ENCODE measurements at regions not wholly inside any gene's neighbourhood (a gene's known extent, or its start where the extent isn't known, plus 50 kb on each side); places are given as distances from the start of the nearest gene placed in this dataset.

- Histone ChIP-seq H3K4me2 (ENCODE audit: low read length) (no peak overlapping the region), H3F3A (ENCODE audit: insufficient read depth, low read length, poor library complexity, severe bottlenecking) (no peaks in the 10 kb centered on the region), H3K79me2 (replicated peaks; ENCODE audit: insufficient read depth, low read length) (no peaks in the 10 kb centered on the region), H3K27ac (ENCODE audit: low read length) (no peak overlapping the region), H3K9me2 (ENCODE audit: insufficient read depth, low read length) (no peaks in the 10 kb centered on the region), H3K27me3 (ENCODE audit: insufficient read depth, low read depth, low read length) (no peaks in the 10 kb centered on the region), H3K36me3 (ENCODE audit: insufficient read depth, low read length) (no peaks in the 10 kb centered on the region), H3K9me3 (ENCODE audit: low read length) (no peaks in the 10 kb centered on the region), H3K9ac (ENCODE audit: low read length) (no peak overlapping the region), H2AFZ (ENCODE audit: low read depth, low read length) (no peak overlapping the region), H3K4me3 (ENCODE audit: low read length) (no peak overlapping the region), H4K20me1 (ENCODE audit: insufficient read depth) (no peaks in the 10 kb centered on the region)
- TF ChIP-seq REST (IDR thresholded peaks at IDR 0.05; ENCODE audit: borderline replicate concordance) (no peak), RAD21 (conservative IDR thresholded peaks at IDR 0.05) (no peak), POLR2AphosphoS5 (IDR thresholded peaks at IDR 0.05) (no peak), MXI1 (conservative IDR thresholded peaks at IDR 0.05; ENCODE audit: poor library complexity, severe bottlenecking) (no peak), EZH2 (IDR thresholded peaks at IDR 0.05; ENCODE audit: borderline replicate concordance, insufficient read depth, low read length, poor library complexity, severe bottlenecking) (no peak)
Observed at GRCh38 chr17:69945698-69946185, 129.3 kb upstream of the KCNJ16 start.

- Histone ChIP-seq H4K20me1 (ENCODE audit: insufficient read depth) (no peaks in the 10 kb centered on the region), H3K79me2 (replicated peaks; ENCODE audit: insufficient read depth, low read length) (no peaks in the 10 kb centered on the region), H3F3A (ENCODE audit: insufficient read depth, low read length, poor library complexity, severe bottlenecking) (no peaks in the 10 kb centered on the region), H3K9ac (ENCODE audit: low read length) (no peak overlapping the region), H3K27ac (ENCODE audit: low read length) (no peak overlapping the region), H3K9me3 (ENCODE audit: low read length) (no peaks in the 10 kb centered on the region), H3K36me3 (ENCODE audit: insufficient read depth, low read length) (no peaks in the 10 kb centered on the region), H3K9me2 (ENCODE audit: insufficient read depth, low read length) (no peaks in the 10 kb centered on the region), H3K4me2 (ENCODE audit: low read length) (no peak overlapping the region), H2AFZ (ENCODE audit: low read depth, low read length) (no peak overlapping the region), H3K27me3 (ENCODE audit: insufficient read depth, low read depth, low read length) (no peaks in the 10 kb centered on the region), H3K4me3 (ENCODE audit: low read length) (no peak overlapping the region)
- no peak for TF ChIP-seq MXI1 (conservative IDR thresholded peaks at IDR 0.05; ENCODE audit: poor library complexity, severe bottlenecking)
- TF ChIP-seq RAD21 (conservative IDR thresholded peaks at IDR 0.05) = no peak
- no peak for TF ChIP-seq EZH2 (IDR thresholded peaks at IDR 0.05; ENCODE audit: borderline replicate concordance, insufficient read depth, low read length, poor library complexity, severe bottlenecking)
- no peak for TF ChIP-seq TAF1 (IDR thresholded peaks at IDR 0.05; ENCODE audit: low read depth)
- no peak for TF ChIP-seq EP300 (conservative IDR thresholded peaks at IDR 0.05; ENCODE audit: poor library complexity, severe bottlenecking)
- no peak for TF ChIP-seq SMC3 (conservative IDR thresholded peaks at IDR 0.05; ENCODE audit: poor library complexity)
- TF ChIP-seq POLR2AphosphoS5 (IDR thresholded peaks at IDR 0.05) = no peak
- TF ChIP-seq REST (IDR thresholded peaks at IDR 0.05; ENCODE audit: borderline replicate concordance) = no peak
Observed at GRCh38 chr17:69947027-69947759, 127.8 kb upstream of the KCNJ16 start.
